Sciatic nerve (tissue), 2 donors: ENCODE measurements at regions not wholly inside any gene's neighbourhood (a gene's known extent, or its start where the extent isn't known, plus 50 kb on each side); places are given as distances from the start of the nearest gene placed in this dataset.
A peak's percentile ranks its signal among the peaks of the same experiment; 100 is the strongest.
"Not testable (repeated sequence)": the region's sequence is repeated elsewhere in the genome, so short reads cannot be mapped to it uniquely, and the experiment has no call there.

ENCODE experiments used
- ATAC-seq: fragments of 200-7000 bp; cut with Tn5 transposase; one replicate; pipeline ENCODE4 v1.9.1; 2020; ENCODE audit warnings: mild to moderate bottlenecking, moderate library complexity
- DNase-seq: peaks from one replicate; pipeline ENCODE4 v3.0.0-alpha.2; 2020; ENCODE audit warnings: low spot score
- intact Hi-C: fragments of 100-400 bp; cut with DNase I; formaldehyde crosslinking; loops from one replicate; pipeline ENCODE4 v1.14.2; 2022
- donor health status: DM: no; HTN: no; CAD: no.
- donor health status: DM: no; HTN: no; CAD: no.

DNA sequence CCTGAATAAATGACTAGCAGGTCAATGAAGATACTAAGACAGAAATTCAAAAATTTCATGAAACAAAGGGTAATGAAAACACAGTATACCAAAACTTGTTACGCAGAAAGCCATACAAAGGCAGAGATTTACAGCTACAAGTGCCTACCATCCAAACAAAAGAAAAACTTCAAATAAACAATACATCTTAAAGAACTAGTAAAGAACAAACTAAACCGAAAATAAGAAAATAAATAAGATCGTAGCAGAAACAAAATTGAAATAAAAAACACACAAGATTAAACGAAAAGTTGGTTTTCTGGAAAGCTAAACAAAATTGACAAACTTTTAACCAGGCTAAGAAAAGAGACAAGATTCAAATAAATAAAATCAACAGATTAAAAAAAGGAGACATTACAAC, 51.5 kb downstream of the VPREB1 start:
- ATAC-seq, intact Hi-C loops, DNase-seq: not testable (repeated sequence)

DNA sequence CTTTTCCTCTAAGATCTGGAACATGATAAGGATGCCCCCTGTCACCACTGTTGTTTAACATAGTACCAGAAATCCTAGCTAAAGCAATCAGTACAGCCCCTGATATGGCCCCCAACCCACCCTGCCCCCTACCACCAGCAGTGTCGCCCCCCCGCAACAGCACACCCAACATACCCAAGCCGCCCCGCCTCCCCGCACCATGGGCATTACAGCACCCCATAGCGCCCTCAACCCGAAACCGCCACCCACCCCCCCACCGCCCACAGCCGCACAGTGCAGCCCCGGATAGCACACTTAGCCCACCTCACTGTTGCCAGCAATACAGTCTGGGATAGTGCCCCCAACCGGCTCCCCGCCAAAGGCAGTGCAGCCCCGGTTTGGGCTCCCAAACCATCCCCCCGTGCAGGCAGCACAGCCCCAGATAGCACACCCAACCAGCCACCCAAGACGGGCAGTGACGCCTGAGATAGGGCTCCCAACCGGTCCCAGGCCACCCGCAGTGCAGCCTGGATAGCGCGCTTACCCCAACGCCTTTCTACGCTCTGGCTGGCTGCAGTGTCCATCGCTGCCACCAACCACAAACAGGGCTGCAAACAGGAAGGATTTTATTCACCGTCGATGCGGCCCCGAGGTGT, 52.7 kb downstream of the VPREB1 start:
- ATAC-seq, DNase-seq, intact Hi-C loops: not testable (repeated sequence)

DNA sequence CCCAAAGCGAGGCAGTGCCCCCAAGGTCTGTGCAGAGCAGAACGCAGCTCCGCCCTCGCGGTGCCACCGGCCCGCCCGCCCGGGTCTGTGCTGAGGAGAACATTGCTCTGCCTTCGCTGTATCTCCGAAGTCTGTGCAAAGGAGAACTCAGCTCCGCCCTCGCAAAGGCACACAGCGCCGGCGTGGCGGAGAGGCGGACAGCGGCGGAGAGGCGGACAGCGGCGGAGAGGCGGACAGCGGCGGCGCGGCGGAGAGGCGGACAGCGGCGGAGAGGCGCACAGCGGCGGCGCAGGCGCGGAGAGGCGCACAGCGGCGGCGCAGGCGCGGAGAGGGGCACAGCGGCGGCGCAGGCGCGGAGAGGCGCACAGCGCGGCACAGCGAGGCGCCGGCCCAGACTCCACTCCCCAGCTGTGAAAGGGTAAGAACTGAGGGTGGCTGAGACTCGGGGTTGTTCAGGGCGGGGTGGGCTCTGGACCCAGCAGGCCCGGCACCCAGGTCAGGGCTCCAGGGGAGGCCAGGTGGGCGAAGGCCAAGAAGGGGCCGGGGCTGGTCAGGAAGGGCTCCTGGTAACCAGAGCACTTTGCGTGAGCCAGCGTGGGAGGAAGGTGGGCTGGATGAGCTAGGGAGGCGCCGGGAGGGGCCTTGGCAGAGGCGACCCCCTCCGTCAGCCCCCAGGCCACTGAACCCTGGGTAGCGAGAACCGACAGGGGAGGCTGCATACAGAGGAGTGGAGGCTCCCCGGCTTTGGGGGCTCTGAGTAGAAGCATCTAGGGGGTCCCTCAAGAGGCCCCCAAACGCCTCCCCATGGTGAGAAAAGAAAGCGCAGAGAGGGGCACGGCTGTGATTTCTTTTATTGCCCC, 53.4 kb downstream of the VPREB1 start:
- intact Hi-C loops = not testable (repeated sequence)
- peak; percentile 94 for ATAC-seq
- peak; percentile 73 for DNase-seq

DNA sequence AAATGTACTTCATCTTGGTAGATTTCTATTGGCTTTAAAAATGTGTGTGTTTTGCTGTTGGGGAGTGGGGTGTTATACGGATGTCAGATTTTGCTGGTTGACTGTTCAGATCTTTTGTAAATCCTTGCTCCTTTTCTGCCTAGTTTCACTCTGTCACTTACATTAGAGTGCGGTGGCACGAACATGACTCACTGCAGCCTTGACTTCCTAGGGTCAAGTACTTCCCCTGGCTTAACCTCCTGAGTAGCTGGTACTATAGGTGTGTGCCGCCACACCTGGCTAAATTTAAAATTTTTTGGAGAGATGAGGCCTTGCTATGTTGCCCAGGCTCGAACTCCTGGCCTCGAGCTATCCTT, 54.0 kb downstream of the VPREB1 start:
- DNase-seq, ATAC-seq, intact Hi-C loops: not testable (repeated sequence)

DNA sequence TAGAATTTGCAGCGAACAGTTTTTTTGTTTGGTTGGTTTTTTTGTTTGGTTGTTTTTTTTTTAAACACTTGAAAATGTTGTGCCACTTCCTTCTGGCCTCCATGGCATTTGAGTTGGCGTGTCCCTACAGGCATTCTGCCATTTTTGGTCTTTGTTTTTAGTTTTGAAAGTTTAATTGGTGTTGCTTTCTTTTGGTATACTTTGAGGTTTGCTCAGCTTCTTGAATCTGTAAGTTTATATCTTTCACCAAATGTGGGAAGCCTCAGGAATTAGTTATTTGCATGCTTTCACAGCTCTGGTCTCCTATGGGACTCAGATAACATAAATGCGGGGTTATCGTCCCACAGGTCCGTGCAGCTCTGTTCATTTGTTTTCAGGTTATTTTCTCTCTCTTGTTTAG, 55.9 kb downstream of the VPREB1 start:
- intact Hi-C loops, ATAC-seq, DNase-seq: not testable (repeated sequence)

DNA sequence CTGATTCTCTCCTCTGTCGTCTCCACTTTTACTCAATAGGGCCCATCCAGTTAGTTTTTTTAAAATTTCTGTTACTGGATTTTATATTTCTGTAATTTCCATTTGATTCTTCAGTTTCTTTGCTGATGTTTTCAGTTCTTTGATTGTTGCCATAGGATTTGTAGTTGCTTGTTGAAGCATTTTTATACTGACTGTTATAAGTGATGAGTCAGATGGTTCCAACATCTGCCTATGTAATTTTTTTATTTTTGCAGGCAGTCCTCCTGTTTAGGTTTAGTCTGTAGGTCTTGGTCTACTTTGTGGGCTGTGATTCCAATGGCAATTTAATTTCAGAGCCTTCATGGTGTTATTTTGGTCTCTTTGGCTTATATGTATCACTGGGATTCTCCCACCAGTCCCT, 56.4 kb downstream of the VPREB1 start:
- ATAC-seq, intact Hi-C loops, DNase-seq: not testable (repeated sequence)

DNA sequence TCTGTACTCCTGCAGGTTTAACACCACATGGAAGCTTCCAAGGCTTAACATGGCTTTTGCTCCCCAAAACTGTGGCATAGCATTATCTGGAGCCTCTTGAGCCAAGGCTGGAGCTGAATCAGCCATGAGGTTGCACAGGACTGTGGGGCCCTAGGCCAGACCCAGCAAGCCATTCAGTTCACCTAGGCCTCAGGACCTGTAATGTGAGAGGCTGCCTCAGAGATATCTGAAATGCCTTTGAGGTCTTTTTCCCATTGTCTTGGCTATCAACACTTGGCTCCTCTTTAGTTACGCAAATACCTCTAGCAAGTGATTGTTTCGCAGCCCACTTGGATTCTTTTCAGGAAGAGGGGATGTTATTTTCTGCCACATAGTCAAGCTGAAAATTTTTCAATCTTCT, 72.0 kb downstream of the VPREB1 start:
- intact Hi-C loops = no loop called here
- ATAC-seq (no peak), DNase-seq (no peak)

DNA sequence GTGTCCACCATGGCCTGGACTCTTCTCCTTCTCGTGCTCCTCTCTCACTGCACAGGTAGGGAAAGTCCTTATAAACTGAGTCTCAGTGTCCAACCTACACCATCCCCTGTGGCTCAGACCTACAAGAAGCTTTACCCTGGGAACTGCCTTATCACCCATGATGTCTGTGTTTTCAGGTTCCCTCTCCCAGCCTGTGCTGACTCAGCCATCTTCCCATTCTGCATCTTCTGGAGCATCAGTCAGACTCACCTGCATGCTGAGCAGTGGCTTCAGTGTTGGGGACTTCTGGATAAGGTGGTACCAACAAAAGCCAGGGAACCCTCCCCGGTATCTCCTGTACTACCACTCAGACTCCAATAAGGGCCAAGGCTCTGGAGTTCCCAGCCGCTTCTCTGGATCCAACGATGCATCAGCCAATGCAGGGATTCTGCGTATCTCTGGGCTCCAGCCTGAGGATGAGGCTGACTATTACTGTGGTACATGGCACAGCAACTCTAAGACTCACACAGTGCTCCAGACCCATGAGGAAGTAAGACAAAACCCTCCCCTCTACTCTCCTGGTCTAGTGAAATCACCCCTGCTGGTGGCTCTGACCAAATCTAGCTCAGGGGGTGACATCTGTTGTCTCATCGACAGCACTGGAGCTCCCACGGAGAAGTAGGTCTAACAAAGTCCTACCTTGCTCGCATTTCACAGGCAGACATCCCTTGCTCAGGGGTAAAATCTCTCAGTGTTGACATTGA, 74.3 kb downstream of the VPREB1 start:
- no peak for ATAC-seq
- intact Hi-C loops = no loop called here
- no peak for DNase-seq

DNA sequence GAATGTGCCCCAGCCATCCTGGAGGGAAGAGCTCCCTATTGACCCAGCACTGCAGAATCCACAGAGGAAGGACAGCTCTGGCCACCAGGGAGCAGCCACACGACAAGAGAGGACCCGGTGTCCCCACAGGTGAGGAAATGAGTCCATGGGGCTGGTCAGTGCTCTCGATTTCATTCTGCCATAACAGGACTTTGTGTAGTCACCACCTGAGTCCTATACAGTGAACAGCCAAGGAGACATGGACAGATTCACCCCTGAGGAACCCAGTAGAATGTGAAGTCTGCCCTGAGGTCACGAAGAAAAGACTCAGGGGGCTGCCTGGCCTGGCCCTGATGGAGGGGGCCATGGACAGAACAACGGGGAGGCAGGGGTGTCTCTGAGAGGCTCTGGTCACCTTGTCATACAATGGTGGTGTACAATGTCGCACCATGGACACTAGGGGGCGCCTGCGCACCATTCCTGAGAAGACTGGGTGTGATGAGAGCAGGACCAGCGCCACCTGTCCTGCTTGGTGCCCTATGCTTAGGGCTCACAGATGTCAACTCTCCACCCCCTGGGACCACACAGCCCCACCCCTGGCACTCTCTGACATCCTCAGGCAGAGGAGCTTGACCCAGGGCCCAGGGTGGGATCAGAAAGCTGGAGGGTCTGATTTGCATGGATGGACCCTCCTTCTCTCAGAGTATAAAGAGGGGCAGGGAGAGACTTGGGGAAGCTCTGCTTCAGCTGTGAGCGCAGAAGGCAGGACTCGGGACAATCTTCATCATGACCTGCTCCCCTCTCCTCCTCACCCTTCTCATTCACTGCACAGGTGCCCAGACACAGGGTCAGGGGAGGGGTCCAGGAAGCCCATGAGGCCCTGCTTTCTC, 77.4 kb downstream of the VPREB1 start:
- peak; percentile 88 for ATAC-seq
- intact Hi-C loops = not testable (repeated sequence)
- DNase-seq = peak; percentile 80

DNA sequence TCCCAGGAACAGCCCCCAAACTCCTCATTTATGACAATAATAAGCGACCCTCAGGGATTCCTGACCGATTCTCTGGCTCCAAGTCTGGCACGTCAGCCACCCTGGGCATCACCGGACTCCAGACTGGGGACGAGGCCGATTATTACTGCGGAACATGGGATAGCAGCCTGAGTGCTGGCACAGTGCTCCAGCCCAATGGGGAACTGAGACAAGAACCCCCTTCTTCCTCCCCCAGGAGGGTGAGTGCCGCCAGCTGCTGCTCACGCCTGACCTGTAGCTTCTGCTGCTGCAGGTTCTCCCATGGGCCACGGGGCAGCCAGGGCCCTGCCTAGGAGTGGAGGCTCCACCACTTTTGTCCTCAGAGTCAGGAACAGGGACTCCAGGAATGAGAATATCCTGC, 78.2 kb downstream of the VPREB1 start:
- intact Hi-C loops = no loop called here
- DNase-seq (no peak), ATAC-seq (no peak)

DNA sequence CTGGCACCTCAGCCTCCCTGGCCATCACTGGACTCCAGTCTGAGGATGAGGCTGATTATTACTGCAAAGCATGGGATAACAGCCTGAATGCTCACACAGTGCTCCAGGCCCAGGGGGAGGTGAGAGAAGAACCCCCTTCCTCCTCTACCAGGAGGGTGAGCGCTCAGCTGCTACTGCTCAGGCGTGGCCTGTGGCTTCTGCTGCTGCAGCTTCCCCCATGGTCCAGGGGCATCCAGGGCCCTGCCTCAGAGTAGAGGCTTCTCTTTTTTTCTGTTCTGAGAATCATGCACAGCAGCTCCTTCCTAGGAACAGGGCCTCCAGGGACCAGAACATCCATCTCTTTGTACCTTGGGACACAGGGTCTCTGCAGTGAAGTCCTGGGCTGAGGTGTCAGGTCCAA, 83.1 kb downstream of the VPREB1 start:
- intact Hi-C loops = no loop called here
- ATAC-seq (no peak), DNase-seq (no peak)

DNA sequence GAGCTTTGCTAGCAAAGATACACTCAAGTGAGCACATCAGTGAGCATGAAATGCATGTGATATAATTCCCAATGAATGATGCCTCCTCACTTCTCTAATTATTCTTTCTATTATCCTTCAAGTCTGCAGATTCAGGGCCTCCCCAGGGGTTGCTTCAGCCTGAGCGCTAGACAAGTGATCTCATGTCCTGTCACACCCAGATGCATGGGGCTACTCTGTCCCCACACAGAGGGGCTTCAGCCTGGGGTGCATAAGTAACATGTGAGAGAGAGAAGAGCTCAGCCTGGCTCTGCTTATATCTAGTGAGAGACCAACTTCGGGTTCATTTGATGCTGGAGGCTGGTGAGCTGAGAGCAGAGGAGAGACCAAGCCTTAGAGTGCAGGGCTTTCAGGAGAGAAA, 85.2 kb downstream of the VPREB1 start:
- intact Hi-C loops = no loop called here
- DNase-seq (no peak), ATAC-seq (no peak)

DNA sequence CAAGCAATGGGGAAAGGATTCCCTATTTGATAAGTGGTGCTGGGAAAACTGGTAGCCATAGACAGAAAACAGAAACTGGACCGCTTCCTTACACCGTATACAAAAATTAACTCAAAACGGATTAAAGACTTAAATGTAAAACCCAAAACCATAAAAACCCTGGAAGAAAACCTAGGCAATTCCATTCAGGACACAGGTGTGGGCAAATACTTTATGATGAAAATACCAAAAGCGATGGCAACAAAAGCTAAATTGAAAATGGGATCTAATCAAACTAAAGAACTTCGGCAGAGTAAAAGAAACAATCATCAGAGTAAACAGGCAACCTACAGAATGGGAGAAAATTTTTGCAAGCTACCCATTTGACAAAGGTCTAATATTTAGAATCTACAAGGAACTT, 91.1 kb downstream of the VPREB1 start:
- not testable (repeated sequence) for ATAC-seq

DNA sequence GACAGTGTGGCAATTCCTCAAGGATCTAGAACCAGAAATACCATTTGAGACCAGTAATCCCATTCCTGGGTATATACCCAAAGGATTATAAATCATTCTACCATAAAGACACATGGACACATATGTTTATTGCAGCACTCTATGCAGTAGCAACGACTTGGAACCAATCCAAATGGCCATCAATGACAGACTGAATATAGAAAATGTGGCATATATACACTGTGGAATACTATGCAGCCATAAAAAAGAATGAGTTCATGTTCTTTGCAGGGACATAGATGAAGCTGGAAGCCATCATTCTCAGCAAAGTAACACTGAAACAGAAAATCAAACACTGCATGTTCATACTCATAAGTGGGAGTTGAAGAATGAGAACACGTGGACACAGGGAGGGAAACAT, 91.7 kb downstream of the VPREB1 start:
- ATAC-seq, DNase-seq, intact Hi-C loops: not testable (repeated sequence)

More for the DNA sequence above, 91.1 kb downstream of the VPREB1 start:
- DNase-seq, intact Hi-C loops: not testable (repeated sequence)

DNA sequence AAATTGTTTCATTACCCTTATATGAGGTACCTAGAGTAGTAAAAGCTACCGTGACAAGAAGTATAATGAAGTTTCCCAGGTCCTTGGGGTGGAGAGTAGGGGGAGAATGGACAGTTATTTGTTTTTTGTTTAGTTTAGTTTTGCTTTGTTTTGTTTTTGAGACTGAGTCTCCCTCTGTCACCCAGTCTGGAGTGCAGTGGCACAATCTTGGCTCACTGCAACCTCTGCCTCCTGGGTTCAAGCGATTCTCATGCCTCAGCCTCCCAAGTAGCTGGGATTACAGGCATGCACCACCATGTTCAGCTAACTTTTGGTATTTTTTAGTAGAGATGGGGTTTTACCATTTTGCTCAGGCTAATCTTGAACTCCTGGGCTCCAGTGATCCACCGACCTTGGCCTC, 94.2 kb downstream of the VPREB1 start:
- DNase-seq, ATAC-seq, intact Hi-C loops: not testable (repeated sequence)

DNA sequence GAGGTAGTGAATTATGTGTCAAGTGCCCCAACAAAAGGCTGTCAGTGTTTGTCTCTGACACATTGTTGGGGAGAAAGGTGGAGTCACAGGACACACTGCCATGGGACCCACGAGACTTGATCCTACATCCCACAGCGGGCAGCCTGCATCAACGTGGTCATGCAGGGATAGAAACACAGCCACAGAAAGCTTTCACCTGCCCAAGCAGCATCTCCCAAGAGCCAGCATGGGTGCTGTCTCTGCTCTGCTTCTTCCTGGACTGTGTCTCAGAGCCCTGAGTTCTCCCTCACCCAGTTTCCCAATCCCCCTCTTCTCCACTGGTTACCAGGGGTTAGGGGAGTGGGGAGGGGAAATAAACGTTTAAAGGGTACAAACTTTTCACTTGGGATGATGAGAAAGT, 97.2 kb downstream of the VPREB1 start:
- DNase-seq (no peak), ATAC-seq (no peak)
- intact Hi-C loops = no loop called here

DNA sequence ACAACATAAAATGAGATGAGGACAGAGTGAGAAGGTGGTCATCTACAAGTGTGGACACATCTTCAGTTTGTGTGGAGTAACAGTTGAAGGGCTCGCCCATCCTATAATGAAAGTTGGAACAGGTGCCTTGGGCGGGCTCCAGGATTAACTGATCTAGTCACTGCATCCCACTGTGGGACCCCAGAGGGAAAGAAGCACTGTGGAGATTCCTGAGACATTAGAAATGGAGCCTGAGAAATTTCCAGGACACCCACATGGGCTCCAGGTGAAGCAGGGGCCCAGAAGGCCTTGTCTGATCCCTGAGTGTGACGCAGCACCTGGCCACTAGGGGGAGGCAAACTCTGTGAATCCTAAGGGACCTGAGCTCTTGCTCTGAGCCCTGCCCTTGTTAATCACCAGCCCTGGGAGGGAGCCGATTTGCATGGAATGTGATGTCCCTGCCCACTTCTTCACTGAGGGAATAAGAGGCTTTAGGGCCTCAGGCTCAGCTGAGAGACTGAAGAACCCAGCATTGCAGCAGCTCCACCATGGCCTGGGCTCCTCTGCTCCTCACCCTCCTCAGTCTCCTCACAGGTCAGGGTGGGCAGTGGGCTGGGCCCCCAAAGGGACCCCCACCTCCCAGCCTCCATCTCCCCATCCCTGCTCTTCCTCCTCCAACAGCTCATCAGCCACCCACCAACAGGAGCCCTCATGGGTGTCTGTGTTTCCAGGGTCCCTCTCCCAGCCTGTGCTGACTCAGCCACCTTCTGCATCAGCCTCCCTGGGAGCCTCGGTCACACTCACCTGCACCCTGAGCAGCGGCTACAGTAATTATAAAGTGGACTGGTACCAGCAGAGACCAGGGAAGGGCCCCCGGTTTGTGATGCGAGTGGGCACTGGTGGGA, 98.4 kb downstream of the VPREB1 start:
- ATAC-seq (no peak), DNase-seq (no peak)
- intact Hi-C loops = no loop called here
